ENCODE measurements at regions not wholly inside any gene's neighbourhood (a gene's known extent, or its start where the extent isn't known, plus 50 kb on each side); places are given as distances from the start of the nearest gene placed in this dataset.

- TF ChIP-seq CTCF (IDR thresholded peaks at IDR 0.05) (no peak), POLR2A (IDR thresholded peaks at IDR 0.05) (no peak)
These were observed 353.5 kb upstream of the B3GAT1 start for GRCh38 chr11:134765565-134765964.

All from thyroid gland (tissue), 4 donors.